Urothelium cell line (cell line): ENCODE measurements at regions not wholly inside any gene's neighbourhood (a gene's known extent, or its start where the extent isn't known, plus 50 kb on each side); places are given as distances from the start of the nearest gene placed in this dataset.
"Not testable (repeated sequence)": the region's sequence is repeated elsewhere in the genome, so short reads cannot be mapped to it uniquely, and the experiment has no call there.

ENCODE experiments used
- DNase-seq: peaks from one replicate; pipeline ENCODE4 v3.0.0; 2011; ENCODE audit warnings: low spot score, mixed read lengths
- FAIRE-seq: peaks from 2 replicates; lab custom pipeline; 2011; peaks lifted over from hg19 to GRCh38; lab: Jason Lieb, UNC

DNA sequence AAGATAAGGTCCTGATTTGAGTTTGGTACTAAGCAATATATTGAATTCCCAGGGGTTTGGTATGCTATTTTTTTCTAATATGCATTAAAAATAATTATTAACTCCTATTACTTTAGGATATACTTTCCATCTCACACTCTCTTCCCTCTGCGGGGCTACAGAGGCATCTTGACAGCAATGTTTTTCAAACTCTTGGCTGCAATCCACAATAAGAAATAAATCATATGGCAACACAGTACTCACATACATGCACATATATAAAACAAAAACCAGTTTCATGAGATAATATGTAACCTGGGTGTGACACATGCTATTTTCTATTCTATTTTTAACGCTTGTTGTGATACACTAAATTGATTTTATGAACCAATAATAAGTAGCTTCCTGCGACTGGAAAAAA is 189.5 kb downstream of the UNC5CL start:
- no peak for FAIRE-seq
- DNase-seq = no peak

- no peak for DNase-seq
- no peak for FAIRE-seq
Measured at GRCh38 chr6:40848868-40849514, 190.0 kb downstream of the UNC5CL start.

DNA sequence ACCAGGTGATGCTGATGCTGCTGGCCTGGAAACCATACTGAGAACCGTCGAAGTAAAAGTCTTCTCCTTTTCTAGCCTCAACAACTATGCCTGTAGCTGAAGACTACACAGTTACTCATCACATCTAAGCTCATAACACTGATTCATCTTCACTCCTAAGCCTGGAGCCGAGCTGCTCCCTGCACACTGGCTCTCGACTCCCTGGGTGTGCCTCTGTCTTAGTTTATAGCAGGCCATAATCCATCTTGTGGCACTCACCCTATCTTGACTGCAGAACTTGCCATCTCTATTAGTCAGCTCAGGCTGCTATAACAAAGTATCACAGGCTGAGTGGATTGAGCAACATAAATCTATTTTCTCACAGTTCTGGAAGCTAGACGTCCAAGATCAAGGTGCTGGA is 191.0 kb downstream of the UNC5CL start:
- no peak for DNase-seq
- FAIRE-seq = no peak

- FAIRE-seq (no peak), DNase-seq (peak; percentile 54)
Measured at GRCh38 chr6:40845553-40845952, 193.5 kb downstream of the UNC5CL start.

DNA sequence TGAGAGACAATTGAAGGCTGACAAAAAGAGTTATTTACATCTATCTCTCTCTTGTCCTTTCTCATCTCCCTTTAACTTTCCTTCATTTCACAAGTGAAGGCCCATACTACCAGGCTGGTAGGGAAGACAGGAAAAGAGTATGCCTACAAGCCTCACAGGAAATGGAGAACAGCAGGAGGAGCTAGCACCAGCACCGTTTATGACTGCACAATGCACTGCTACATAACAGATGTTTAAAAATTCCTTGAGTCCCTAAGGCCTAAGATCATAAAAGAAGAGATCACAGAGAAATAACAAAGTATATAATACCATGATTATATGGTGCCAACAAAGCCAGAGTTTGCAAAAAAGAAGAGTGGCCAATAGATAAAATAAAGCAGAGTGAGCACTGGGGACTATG is 194.8 kb downstream of the UNC5CL start:
- DNase-seq (no peak), FAIRE-seq (no peak)

GRCh38 chr6:40841721-40842120 is 197.3 kb downstream of the UNC5CL start:
- no peak for DNase-seq
- no peak for FAIRE-seq

- no peak for DNase-seq
- FAIRE-seq = no peak
Measured at GRCh38 chr6:40832691-40833090, 206.3 kb downstream of the UNC5CL start.

- FAIRE-seq (no peak), DNase-seq (no peak)
Measured at GRCh38 chr6:40831381-40831780, 207.6 kb downstream of the UNC5CL start.

GRCh38 chr6:40825102-40825501 is 213.9 kb downstream of the UNC5CL start:
- no peak for DNase-seq
- no peak for FAIRE-seq

DNA sequence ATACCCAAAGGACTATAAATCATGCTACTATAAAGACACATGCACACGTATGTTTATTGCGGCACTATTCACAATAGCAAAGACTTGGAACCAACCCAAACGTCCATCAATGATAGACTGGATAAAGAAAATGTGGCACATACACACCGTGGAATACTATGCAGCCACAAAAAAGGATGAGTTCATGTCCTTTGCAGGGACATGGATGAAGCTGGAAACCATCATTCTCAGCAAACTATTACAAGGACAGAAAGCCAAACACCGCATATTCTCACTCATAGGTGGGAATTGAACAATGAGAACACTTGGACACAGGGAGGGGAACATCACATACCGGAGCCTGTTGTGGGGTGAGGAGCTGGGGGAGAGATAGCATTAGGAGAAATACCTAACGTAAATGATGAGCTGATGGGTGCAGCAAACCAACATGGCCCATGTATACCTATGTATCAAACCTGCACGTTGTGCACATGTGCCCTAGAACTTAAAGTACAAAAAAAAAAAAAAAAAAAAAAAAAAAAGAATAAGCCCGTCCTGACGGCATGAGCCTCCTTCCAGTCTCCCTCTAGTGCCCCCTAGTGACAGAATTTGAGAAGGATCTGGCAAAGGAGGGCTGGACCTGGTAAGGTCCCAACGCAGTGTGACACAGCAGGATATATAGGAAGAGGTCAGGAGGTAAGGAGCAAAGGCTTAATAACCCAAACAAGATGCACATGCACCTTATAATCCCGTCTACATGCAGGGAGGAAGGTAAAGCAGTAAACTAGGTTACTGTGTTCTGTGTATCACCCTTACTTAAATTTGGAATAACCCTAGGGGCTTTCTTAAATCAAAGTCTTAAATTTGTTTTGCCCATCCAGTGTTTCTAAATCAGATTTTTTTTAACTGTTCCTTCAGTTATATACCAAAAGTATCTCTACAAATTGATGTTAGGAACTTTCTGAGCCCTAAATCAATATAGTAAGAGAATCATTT is 214.8 kb downstream of the UNC5CL start:
- FAIRE-seq = not testable (repeated sequence)
- DNase-seq = peak; percentile 66

DNA sequence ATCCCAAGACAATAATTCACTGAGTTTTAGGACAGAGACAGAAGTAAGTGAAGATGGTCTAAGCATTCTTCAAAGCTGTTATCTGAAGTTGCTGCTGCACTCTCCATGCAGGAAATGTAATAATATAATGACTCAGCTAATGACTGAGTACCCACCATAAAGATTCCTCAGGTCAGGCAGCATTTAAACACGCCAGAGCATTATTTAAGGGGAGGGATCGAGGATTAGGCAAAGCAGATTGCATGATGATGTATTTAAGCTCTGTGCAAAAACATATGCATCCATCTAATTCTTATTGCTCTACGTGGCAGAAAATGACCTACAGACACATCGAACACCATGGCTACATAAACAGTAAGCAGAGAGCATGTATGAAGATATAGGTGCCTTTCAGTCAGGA is 216.4 kb downstream of the UNC5CL start:
- DNase-seq (no peak), FAIRE-seq (no peak)

- no peak for FAIRE-seq
- no peak for DNase-seq
Measured at GRCh38 chr6:40819182-40819834, 219.7 kb downstream of the UNC5CL start.

- FAIRE-seq (no peak), DNase-seq (no peak)
Measured at GRCh38 chr6:40817369-40817768, 221.7 kb downstream of the UNC5CL start.

GRCh38 chr6:40816601-40817000 is 222.4 kb downstream of the UNC5CL start:
- DNase-seq (no peak), FAIRE-seq (no peak)

GRCh38 chr6:40815731-40816130 is 223.3 kb downstream of the UNC5CL start:
- FAIRE-seq = no peak
- DNase-seq = no peak

DNA sequence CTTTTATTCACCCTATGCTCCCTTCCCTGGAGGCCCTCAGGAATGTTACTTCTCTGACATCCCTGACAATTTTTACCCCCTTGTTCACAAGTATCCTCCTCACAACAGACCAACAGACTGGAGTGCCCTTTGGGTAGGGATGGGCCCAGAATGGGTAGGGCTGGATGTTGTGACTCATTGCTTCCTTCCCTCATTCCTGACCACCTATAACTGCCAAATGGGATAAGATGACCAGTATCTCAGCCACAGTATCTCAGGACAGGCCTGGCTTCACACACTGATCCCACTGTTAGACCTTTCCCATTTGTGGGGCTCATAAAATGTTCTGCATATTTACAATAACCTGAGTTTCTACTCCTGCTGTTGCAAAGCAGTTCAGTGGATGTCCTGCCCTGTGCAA is 223.0 kb upstream of the LRFN2 start:
- FAIRE-seq (no peak), DNase-seq (no peak)

DNA sequence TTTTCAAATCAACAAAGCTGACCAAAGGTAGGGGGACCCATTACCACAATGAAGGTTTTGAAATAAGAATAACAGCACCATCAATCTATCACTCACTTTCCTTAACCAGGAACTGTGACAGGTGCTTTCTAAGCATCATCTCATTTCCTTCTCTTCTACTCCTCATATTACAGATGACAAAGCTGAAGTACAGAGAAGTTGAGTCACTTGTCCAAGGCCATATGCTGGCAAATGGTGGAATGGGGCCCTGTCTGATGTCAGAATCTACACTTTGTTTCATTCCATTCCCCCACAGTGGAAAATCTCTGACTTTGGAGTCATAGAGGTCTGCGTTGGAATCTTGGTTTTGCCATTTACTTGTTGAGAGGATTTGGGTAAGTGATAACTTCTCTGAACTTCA is 222.5 kb upstream of the LRFN2 start:
- FAIRE-seq (no peak), DNase-seq (no peak)

- DNase-seq = no peak
- FAIRE-seq = no peak
Measured at GRCh38 chr6:40807484-40807883, 220.3 kb upstream of the LRFN2 start.

- no peak for DNase-seq
- peak; percentile 20 for FAIRE-seq
Measured at GRCh38 chr6:40806256-40806864, 219.2 kb upstream of the LRFN2 start.

DNA sequence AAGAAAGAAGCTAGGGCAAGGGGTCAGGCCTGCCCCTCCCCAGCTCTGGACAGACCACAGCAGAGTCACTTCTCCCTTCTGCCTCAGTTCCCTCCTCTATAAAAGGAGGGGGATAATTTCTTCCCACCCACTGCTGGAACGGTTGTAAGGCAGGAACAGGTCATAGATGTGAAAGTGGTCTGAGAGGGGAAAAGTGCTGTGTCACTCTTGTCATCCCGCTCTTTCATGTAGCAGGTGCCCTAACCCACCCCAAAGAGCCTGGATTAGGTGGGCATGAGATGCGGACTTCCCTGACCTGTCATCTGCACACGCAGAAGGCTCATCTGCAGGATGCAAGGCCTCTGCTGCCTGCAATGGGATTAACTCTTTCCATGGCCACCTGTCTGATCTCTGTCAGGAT is 218.2 kb upstream of the LRFN2 start:
- DNase-seq (no peak), FAIRE-seq (no peak)

DNA sequence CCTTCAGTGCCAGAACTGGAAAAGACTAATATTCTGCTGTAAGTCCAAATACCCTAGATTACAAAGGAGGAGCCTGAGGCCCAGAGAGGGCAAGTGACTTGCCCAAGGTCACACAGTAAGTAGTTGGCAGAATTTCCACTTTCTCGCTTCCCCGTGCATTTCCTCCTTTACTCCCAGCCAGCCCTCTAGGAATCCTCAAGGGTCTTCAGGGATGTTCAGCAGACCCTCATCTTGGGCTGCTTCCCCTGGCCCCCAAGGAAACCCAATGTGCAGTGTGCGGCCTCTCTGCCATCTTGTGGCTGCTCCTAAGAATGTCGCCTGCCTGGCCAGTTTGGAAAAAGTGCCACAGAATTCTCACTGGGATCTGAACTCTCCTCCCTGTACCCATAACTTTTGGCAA is 217.7 kb upstream of the LRFN2 start:
- no peak for DNase-seq

More for the DNA sequence above, 217.7 kb upstream of the LRFN2 start:
- no peak for FAIRE-seq
